C4-2B (cell line): ENCODE measurements at regions not wholly inside any gene's neighbourhood (a gene's known extent, or its start where the extent isn't known, plus 50 kb on each side); places are given as distances from the start of the nearest gene placed in this dataset.

ENCODE experiments used
- H3K27ac ChIP-seq: fragments of 450-650 bp; 2 replicates; pipeline ENCODE4 v1.5.1; 2017
- CTCF ChIP-seq: fragments of 450-650 bp; conservative IDR thresholded peaks from 2 replicates; pipeline ENCODE4 v1.5.1; 2017; ENCODE audit warnings: mild to moderate bottlenecking
- ZFX ChIP-seq: fragments of 450-650 bp; IDR thresholded peaks from 2 replicates; pipeline ENCODE4 v1.6.1; 2017

GRCh38 chr5:25435882-25436281, 791.1 kb upstream of the CDH10 start:
- TF ChIP-seq ZFX = no peak
- TF ChIP-seq CTCF = no peak
- no peak overlapping the region for H3K27ac ChIP-seq

- no peak for TF ChIP-seq ZFX
- TF ChIP-seq CTCF = no peak
- no peak overlapping the region for H3K27ac ChIP-seq
Observed at GRCh38 chr5:25427240-25427639, 782.5 kb upstream of the CDH10 start.

- H3K27ac ChIP-seq = no peak overlapping the region
- no peak for TF ChIP-seq CTCF
Observed at GRCh38 chr5:25423271-25423670, 778.5 kb upstream of the CDH10 start.

GRCh38 chr5:25419684-25420083, 774.9 kb upstream of the CDH10 start:
- no peak for TF ChIP-seq CTCF
- no peak for TF ChIP-seq ZFX
- no peak overlapping the region for H3K27ac ChIP-seq

GRCh38 chr5:25418978-25419377, 774.2 kb upstream of the CDH10 start:
- no peak overlapping the region for H3K27ac ChIP-seq

GRCh38 chr5:25418319-25418859, 773.6 kb upstream of the CDH10 start:
- no peak overlapping the region for H3K27ac ChIP-seq
- TF ChIP-seq ZFX (no peak), CTCF (no peak)

More at GRCh38 chr5:25418978-25419377, 774.2 kb upstream of the CDH10 start:
- TF ChIP-seq CTCF (no peak), ZFX (no peak)

- no peak overlapping the region for H3K27ac ChIP-seq
- no peak for TF ChIP-seq CTCF
- TF ChIP-seq ZFX = no peak
Observed at GRCh38 chr5:25416960-25417359, 772.2 kb upstream of the CDH10 start.
